Vagina (tissue), 2 donors: ENCODE measurements at regions not wholly inside any gene's neighbourhood (a gene's known extent, or its start where the extent isn't known, plus 50 kb on each side); places are given as distances from the start of the nearest gene placed in this dataset.

Experiments used
- DNase-seq, 2 donors: peaks; one replicate each; pipeline ENCODE4 v3.0.0-alpha.2; 2017; ENCODE audit errors: extremely low spot score in 2 of 2
- H3K27ac ChIP-seq: fragments of 200-600 bp; sonication (generic); one replicate; pipeline ENCODE4 v1.5.1; 2019
- H3K27me3 ChIP-seq: fragments of 200-600 bp; sonication (generic); one replicate; pipeline ENCODE4 v1.5.1; 2019
- H3K36me3 ChIP-seq, 2 donors: fragments of 200-600 bp; sonication (generic); one replicate each; pipeline ENCODE4 v1.5.1; 2017 to 2019
- H3K4me1 ChIP-seq: fragments of 200-600 bp; sonication (generic); one replicate; pipeline ENCODE4 v1.5.1; 2019
- H3K4me3 ChIP-seq, 2 donors: fragments of 200-600 bp; sonication (generic); 1 replicate in 1 of 2; 2 replicates in 1 of 2; pipeline ENCODE4 v1.5.1; 2016 to 2019
- H3K9me3 ChIP-seq: fragments of 200-600 bp; sonication (generic); one replicate; pipeline ENCODE4 v1.5.1; 2019
- POLR2A ChIP-seq, 2 donors: fragments of 450-650 bp; IDR thresholded peaks; one replicate each; pipeline ENCODE4 v1.6.1; 2017; ENCODE audit warnings: antibody characterized with exemption in 2 of 2, mild to moderate bottlenecking in 2 of 2, moderate library complexity in 2 of 2
- POLR2AphosphoS5 ChIP-seq, 2 donors: sonication (generic); formaldehyde crosslinking; IDR thresholded peaks; one replicate each; pipeline ENCODE4 v1.9.0; 2017; ENCODE audit warnings: antibody characterized with exemption in 2 of 2, mild to moderate bottlenecking in 2 of 2, low read depth in 1 of 2; ENCODE audit not compliant: insufficient read depth in 1 of 2
- intact Hi-C: fragments of 100-400 bp; cut with DNase I; formaldehyde crosslinking; loops from one replicate; pipeline ENCODE4 v1.15.1; 2023
- TF ChIP-seq, protein P1 (sequence below), 3 experiments: fragments of 450-650 bp in 2 of 3; fragments of 200-600 bp in 1 of 3; sonication (generic) in 1 of 3; IDR thresholded peaks; one replicate each; pipeline ENCODE4 v1.5.1; 2017 to 2019; ENCODE audit warnings: antibody characterized with exemption in 3 of 3, mild to moderate bottlenecking in 2 of 3, moderate library complexity in 2 of 3

DNA sequence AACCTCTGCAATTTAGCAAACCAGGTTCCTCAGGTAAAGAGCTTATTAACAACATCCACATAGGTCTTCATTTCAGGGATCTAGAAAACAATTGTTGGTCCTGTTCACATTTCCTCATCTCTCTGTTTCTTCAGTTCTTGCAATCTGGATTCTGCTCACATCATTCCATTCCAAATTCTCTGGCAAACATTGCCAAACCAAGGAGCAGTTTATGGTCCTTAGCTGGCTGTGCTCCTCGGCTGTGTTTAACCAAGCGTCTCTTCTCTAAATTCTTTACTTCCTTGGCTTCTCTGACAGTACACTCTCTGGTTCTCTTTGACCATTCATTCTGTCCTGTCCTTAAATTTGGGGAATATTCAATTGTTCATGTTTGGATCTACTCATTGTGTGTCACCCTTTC is 65.8 kb upstream of the RANBP3L start:
- TF ChIP-seq POLR2AphosphoS5 (IDR thresholded peaks at IDR 0.05; ENCODE audit: insufficient read depth in 1 of 2, low read depth in 1 of 2), result peak in 1 of 2 donors; percentile 17
- TF ChIP-seq, protein P1, sequence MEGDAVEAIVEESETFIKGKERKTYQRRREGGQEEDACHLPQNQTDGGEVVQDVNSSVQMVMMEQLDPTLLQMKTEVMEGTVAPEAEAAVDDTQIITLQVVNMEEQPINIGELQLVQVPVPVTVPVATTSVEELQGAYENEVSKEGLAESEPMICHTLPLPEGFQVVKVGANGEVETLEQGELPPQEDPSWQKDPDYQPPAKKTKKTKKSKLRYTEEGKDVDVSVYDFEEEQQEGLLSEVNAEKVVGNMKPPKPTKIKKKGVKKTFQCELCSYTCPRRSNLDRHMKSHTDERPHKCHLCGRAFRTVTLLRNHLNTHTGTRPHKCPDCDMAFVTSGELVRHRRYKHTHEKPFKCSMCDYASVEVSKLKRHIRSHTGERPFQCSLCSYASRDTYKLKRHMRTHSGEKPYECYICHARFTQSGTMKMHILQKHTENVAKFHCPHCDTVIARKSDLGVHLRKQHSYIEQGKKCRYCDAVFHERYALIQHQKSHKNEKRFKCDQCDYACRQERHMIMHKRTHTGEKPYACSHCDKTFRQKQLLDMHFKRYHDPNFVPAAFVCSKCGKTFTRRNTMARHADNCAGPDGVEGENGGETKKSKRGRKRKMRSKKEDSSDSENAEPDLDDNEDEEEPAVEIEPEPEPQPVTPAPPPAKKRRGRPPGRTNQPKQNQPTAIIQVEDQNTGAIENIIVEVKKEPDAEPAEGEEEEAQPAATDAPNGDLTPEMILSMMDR (IDR thresholded peaks at IDR 0.05), result no peak
- H3K4me3 ChIP-seq, result no peak overlapping the region
- H3K27me3 ChIP-seq, result no peaks in the 10 kb centered on the region
- no peak for DNase-seq
- no peaks in the 10 kb centered on the region for H3K9me3 ChIP-seq
- no peaks in the 10 kb centered on the region for H3K36me3 ChIP-seq
- peak overlapping the region; percentile 3 for H3K27ac ChIP-seq
- H3K4me1 ChIP-seq, result peaks cover 17% of the 10 kb centered on the region
- intact Hi-C loops, result no loop called here

DNA sequence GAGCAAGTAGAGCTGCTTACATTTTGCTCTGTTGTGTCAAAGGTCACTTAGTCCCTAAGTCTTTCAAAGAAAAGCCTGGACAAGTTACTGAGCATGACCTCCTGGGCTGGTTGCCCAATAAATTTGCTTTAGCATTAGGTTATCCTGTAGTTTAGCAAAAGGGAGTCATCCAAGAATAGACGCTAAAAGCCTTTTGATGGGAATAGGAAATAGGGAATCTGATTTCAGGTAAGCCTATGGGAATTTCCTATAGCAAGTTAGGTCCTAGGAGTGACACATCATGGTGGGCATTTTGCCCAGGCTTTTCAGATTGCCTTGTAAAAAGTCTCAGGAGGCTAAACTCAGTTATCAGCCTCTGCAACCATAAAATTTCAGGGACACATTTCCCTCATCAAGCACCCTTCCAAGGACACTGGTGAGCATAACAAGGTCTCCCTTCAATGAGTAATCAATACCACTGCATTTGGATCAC is 67.6 kb upstream of the RANBP3L start:
- no peaks in the 10 kb centered on the region for H3K36me3 ChIP-seq
- H3K27me3 ChIP-seq, result no peaks in the 10 kb centered on the region
- no peaks in the 10 kb centered on the region for H3K9me3 ChIP-seq
- no peak for TF ChIP-seq POLR2AphosphoS5 (IDR thresholded peaks at IDR 0.05; ENCODE audit: insufficient read depth in 1 of 2, low read depth in 1 of 2)
- no peak for TF ChIP-seq POLR2A (IDR thresholded peaks at IDR 0.05)
- TF ChIP-seq, protein P1 (IDR thresholded peaks at IDR 0.05), result no peak
- no peak overlapping the region for H3K4me3 ChIP-seq
- DNase-seq, result no peak
- intact Hi-C loops, result no loop called here
- peaks cover 17% of the 10 kb centered on the region for H3K4me1 ChIP-seq
- H3K27ac ChIP-seq, result no peak overlapping the region

DNA sequence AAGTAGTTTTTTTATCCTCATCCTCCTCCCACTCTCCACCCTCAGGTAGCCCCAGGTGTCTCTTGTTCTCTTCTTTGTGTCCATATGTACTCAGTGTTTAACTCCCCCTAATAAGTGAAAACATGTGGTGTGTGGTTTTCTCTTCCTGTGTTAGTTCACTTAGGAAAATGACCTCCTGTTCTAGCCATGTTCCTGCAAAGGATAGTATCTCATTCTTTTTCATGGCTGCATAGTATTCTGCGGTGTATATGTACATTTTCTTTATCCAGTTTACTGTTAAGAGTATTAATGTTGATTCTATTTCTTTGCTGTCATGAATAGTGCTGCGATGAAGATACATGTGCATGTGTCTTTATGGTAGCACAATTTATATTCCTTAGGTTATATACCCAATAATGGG is 68.4 kb upstream of the RANBP3L start:
- H3K4me1 ChIP-seq, result peaks cover 19% of the 10 kb centered on the region
- H3K27me3 ChIP-seq, result no peaks in the 10 kb centered on the region
- no peak for DNase-seq
- H3K9me3 ChIP-seq, result no peaks in the 10 kb centered on the region
- TF ChIP-seq POLR2AphosphoS5 (IDR thresholded peaks at IDR 0.05; ENCODE audit: insufficient read depth in 1 of 2, low read depth in 1 of 2) (no peak), POLR2A (IDR thresholded peaks at IDR 0.05) (no peak)
- TF ChIP-seq, protein P1 (IDR thresholded peaks at IDR 0.05), result no peak
- no peaks in the 10 kb centered on the region for H3K36me3 ChIP-seq
- intact Hi-C loops, result no loop called here
- H3K27ac ChIP-seq, result no peak overlapping the region
- no peak overlapping the region for H3K4me3 ChIP-seq

DNA sequence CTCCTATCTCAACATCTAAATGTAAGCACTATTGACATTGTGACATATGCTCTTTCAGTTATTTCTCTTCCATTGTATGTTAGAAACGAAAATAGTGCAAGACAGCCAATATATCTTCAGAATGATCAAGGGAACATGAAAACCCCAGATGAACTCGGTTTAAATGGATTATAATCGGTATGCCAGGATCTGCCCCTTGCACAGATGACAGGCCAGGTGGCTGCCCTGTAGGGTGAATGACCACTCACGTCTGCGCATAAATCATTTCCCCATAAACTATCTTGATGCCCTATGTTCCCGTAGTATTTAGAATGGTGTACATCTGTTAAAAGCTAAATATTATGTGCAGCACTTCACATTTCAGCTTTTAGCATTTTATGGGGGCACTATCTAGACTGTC is 69.7 kb upstream of the RANBP3L start:
- TF ChIP-seq, protein P1 (IDR thresholded peaks at IDR 0.05), result no peak
- TF ChIP-seq POLR2A (IDR thresholded peaks at IDR 0.05), result no peak
- no peak for TF ChIP-seq POLR2AphosphoS5 (IDR thresholded peaks at IDR 0.05; ENCODE audit: insufficient read depth in 1 of 2, low read depth in 1 of 2)
- intact Hi-C loops, result no loop called here
- Histone ChIP-seq H3K27ac (no peak overlapping the region), H3K4me1 (peaks cover 19% of the 10 kb centered on the region), H3K4me3 (no peak overlapping the region), H3K36me3 (no peaks in the 10 kb centered on the region), H3K9me3 (no peaks in the 10 kb centered on the region), H3K27me3 (no peaks in the 10 kb centered on the region)
- no peak for DNase-seq

DNA sequence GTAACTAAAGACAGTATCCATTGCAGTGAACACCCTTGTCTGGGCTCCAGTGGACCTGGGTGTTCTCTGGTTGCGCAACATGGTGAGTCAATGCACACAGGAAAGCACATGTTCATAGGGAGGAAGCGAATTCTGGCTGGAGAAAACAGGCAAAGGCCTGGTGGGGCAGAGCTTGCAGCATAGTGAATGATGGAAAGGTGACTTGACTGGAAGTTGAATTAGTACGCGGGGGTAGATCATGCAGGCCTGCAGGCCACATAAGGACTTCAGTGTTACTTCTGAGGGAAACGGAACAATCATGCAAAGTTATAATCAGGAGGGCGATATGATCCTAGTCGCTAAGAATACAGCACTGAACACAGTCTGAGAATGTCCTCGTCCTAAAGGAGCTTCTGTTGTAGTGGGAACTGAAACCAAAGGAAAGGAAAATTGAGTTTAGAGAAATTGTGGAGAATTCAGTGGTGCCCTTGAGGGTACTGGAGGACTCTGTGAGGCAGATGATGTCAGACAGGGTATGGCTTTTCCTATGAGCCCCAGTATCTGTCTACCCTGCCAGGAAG is 71.9 kb upstream of the RANBP3L start:
- no peaks in the 10 kb centered on the region for H3K27me3 ChIP-seq
- no peak overlapping the region for H3K4me3 ChIP-seq
- peak in 1 of 2 donors; percentile 88 for TF ChIP-seq POLR2AphosphoS5 (IDR thresholded peaks at IDR 0.05; ENCODE audit: insufficient read depth in 1 of 2, low read depth in 1 of 2)
- no peak for TF ChIP-seq POLR2A (IDR thresholded peaks at IDR 0.05)
- H3K9me3 ChIP-seq, result no peaks in the 10 kb centered on the region
- H3K27ac ChIP-seq, result peak overlapping the region; percentile 47
- DNase-seq, result peak in 1 of 2 donors; percentile 94
- peaks cover 11% of the 10 kb centered on the region for H3K4me1 ChIP-seq
- intact Hi-C loops, result no loop called here
- no peaks in the 10 kb centered on the region for H3K36me3 ChIP-seq
